T-helper 22 cell (primary cell): ENCODE measurements at regions not wholly inside any gene's neighbourhood (a gene's known extent, or its start where the extent isn't known, plus 50 kb on each side); places are given as distances from the start of the nearest gene placed in this dataset.

Experiments used
- DNase-seq: peaks from one replicate; pipeline ENCODE4 v3.0.0-alpha.2; 2020; ENCODE audit warnings: low read depth

DNA sequence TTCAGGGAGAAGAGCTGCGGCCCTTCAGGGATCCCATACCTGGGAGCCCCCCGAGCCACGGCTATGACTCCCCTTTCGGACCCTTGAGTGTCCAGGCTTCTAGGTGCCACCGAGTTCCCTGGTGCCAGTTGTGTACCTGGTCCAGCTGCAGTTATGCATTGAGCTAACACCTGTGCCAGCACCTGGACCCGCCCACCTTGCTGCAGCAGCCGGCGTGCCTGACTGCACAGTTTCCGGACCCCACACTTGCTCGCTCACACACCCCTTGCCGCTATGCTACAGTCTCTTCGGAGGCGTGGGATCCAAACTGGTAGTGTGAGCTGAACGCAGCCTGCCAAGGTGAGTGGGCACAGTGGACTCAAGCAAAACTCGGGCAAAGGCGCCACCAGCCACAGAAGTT, 284.5 kb upstream of the ROBO1 start:
- DNase-seq, result no peak

DNA sequence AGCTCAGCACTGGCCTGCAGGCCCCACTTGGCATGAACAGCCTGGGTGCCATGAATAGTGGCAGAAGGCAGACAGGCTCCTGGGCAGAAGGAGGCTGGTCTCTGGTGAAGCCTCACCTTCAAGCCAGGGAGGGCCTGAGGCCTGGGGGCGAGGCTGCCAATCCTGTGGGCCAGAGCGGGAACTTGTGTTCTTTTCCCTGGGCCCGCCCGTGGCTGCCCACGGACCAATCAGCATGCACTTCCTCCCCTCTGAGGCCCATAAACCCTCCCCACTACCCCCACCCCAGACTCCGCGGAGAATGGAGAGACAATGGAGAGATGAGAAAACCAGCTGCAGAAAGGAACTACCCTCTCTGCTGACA, 283.8 kb upstream of the ROBO1 start:
- no peak for DNase-seq

DNA sequence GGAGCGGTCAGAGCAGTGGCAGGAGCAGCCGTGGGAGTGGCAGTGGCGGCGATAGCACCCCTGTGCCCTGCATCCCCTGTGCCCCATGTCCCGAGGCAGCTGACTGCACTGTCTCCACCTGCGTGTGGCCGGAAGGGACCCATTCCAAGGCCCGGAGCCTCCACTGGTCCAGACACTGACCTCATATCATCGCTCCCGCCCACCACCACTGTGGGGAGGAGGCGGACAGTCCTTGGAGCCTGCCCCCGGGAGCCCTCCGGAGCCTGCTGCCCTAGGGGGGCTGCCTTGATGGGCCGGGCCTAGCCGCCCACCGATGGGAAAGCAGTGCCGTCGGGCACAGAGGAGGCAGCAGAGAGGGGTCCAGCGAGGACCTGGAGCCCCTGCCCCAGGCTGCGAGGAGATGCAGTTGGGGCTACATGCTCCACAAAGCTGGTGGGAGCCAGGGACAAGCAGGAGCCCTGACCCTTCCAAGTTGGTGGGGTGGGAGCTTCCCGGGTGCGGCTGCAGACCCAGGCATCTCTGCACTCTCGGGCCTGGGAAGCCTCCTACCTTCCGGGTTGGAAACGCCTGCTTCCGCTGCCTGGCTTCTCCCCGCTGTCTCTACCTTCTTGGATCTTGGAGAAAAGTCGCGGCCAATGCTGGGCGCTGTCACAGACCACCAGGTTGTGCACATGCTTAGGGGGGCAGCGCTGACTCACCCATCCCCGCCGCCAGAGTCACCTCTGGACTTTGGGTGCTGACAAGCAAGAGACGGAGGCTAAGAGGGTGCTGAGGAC, 283.2 kb upstream of the ROBO1 start:
- no peak for DNase-seq

DNA sequence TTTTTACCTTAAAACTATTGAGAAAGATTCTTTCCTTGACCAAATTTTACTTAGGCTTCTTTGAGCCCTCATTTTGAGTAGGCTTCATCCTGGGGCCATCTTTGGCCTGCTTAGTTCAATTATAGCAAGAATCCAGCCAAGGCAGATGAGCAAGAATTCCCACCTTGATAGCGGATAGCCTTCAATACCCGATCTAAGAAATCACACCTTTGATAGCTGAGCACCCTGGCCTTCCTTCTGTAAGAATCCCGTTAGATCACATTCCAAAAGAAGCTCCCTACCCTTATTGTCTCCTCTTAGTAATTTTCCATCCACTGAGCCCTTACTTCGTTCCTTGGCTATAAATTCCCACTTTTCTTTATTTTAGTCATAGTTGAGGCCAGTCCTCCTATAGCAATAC, 275.4 kb upstream of the ROBO1 start:
- no peak for DNase-seq

DNA sequence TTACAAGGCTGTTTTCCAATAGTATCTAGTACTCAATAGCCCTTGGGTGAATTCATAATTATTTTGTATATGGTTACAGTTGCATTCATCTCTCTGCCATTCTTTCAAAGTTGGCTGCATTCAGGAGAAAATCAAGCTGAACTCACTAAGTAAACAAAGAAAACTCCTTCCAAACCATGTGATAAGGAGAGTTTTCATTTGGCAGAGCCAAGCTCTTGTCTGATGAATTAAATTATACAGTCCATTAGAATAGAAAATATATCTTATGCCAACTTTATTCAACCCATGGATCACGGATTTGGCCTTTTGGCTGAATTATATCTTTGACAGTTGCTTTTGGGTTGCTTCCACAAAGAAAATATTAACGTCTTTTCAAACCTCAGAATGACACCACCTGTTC, 272.3 kb upstream of the ROBO1 start:
- DNase-seq, result no peak

DNA sequence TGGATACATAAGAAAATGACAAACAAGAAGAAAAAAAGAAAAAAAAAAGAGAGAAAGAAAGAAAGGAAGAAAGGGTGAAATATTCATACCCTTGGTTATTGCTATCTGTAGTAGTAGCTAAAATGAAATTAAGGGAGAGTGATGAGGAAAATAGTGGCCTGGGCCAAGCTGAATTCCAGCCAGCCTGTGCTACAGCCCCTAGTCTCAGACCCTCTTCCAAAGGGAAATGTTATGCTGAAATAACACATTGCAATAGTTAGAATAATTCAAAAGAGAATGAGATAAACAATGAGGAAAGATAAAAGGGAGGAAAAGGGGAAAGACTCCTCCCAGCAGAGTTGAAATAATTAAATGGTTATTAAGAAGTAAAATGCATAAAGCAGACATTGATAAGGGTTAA, 268.4 kb upstream of the ROBO1 start:
- no peak for DNase-seq

DNA sequence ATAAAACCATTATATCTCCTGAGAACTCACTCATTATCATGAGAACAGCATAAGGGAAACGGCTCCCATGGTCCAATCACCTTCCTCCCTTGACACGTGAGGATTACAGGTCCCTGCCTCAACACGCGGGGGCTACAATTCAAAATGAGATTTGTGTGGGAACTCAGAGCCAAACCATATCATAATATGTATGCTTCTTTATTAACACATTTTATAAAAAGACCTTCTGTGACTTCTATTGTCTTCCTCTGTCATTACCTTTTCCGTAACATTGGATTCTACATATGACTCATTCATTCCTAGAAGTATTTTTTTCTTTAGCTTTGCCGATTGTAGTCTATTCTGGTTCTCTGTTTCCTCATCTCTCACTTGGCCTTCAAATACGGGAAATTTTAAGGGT, 267.2 kb upstream of the ROBO1 start:
- no peak for DNase-seq

DNA sequence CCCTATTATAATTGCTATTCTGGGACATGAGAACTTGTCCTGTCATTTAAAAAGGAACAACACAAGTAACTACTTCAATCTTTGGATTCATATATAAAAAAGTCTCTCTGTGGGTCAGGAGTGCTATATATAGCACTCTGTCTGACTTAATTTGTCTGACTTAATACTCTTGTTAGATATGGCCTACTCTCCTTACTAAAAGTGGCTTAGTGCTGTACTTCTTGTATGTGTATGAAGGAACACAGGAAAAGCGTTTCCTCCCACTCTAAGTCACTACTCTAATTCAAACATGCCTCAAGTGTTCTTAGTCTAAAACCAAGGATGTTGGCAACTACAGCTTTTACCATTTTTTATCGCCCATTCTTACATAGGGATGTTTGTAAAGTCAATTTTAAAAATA, 255.2 kb upstream of the ROBO1 start:
- no peak for DNase-seq

DNA sequence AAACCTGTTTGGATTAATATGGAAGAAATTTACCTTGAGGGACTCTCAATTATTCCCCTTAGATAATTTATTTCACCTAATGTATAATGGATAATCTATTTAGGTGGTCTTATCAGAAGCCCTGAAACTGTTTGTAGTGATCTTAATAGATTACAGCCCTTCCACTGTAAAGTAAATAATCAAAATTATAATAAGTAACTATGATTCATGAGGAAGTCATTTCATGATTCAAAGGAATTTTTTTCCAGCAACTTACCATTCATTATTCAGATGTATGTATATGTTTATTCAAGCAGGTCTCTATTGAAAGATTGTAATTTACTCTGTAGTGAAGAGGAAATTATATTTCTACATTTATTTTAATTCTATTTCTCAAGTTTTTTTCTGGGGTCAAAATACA, 250.6 kb upstream of the ROBO1 start:
- DNase-seq, result no peak

DNA sequence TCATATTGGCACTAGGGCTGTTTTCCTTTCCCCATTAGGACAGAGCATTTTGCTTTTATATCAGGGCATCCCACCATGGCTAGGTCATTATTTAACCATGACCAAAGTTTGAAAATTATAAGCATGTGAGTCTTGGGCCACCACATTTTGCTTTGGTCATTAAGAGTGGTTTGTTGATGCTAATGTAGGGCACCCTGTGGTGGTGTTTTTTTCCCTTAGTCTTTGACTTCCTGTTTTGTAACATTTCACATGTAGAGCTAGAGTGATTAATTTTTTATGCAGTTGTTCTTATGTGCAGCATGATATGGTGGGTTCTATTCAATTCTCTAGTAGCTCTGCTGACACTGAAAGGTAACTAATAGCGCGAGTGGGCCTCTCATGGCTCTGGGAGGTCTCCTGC, 249.6 kb upstream of the ROBO1 start:
- no peak for DNase-seq

DNA sequence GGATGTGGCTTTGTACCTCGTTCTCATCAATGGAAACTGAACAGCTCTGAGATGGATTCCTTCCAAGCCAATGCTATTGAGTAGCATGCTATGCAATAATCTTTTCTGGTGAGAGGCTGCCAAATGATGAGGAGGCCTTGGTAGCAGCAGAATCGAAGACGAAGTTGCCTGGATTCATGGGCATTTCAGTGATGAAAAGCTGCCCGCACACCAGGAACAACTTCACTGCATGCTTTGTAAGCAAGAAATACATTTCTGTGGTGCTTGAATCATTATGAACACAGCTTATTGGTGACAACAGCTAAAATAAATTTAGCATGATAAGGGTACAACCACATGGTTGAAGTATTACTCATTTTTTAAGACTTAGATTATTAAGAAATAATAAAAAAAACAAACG, 246.8 kb upstream of the ROBO1 start:
- no peak for DNase-seq

DNA sequence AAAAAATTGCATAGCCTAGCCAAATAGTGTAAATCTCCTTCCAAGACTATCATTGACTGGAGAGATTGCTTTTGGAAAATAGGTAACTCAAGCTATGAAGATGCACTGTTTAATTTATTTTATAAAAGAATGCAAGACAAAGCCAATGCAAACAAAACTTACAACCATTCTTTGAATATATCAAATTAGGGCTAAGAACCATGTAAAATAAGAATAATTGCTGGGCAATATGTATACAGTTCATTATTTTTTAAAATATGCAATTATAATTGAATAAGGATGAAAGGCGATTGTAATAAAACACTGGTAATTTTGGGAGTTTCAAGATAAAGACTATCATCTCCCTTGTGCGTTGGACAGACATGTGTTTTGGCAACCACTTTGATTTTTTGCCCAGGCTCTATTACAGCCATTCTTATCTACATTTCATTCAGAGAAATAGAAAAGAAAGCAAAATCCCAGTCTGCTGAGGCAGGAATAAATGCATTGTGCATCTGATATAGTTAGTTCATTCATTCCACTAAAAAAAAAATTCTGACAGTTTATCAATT, 242.3 kb upstream of the ROBO1 start:
- no peak for DNase-seq

DNA sequence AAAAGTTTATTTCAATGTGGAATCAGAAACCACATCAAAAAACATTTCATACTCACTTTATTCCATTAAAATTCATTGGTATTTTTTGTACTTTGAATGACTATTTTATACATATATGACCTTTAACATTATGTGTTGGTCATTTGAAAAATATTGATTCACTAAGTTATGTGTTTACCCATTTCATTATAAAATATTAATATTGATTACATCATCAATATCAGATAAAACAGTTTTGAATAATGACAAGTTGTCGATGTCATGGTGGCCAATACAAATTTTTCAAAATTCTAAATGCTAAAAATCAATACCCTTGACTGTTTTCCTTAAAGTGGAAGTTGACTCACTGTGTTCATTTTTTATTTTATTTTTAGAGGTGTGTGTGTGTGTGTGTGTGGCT, 239.7 kb upstream of the ROBO1 start:
- no peak for DNase-seq

DNA sequence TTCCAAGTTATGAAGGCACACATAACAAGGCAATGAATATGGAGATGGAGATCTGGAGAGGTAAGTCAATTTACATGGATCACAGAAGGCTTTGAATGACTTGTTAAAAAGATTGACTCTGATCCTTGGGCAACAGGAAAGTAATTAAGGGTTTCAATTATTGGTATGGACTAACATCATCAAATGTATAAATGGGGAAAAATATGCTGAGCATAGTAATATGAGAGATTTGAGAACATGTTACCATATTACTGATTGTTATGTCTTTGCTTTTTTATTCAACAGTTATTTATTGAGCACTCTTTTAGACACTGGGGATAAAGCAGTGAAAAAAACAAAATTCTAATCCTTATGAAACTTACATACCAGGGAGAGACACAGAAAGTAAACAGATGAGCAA, 238.5 kb upstream of the ROBO1 start:
- DNase-seq, result no peak

DNA sequence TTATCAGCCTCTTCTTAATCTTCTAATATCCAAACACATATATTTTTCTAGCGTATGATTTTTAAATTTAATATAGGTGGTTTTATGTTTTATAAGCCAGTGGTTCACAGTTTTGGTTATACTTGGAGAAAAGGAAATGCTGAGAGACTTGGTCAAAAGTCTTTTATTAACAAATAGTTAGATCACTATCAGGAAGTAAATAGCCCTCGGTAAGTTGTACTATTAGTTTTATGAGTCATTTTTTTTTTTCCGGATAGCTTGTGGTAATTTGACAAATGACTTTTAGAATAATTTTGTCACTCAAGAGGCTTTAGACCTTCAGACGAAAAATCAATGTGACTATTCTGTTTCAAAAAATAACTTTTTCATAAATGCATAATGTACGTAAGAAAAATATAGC, 232.2 kb upstream of the ROBO1 start:
- no peak for DNase-seq

DNA sequence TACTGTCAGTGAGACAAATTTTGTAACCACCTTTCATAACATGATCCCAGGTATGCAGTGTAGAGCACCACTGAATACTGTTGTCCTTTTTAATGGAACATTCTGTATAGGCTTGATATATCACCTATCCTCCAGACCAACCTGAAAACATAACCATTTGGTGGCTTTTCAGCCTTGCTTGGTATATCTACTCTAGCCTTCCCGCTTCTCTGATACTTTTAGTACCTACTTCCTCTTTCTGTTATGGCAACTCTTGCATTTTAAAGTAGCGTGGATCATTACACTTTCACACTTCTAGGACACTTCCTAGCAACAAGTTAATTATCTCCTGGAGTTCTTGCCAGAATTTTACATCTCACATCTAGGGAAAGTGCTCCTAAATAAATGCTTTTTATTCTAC, 226.6 kb upstream of the ROBO1 start:
- no peak for DNase-seq

DNA sequence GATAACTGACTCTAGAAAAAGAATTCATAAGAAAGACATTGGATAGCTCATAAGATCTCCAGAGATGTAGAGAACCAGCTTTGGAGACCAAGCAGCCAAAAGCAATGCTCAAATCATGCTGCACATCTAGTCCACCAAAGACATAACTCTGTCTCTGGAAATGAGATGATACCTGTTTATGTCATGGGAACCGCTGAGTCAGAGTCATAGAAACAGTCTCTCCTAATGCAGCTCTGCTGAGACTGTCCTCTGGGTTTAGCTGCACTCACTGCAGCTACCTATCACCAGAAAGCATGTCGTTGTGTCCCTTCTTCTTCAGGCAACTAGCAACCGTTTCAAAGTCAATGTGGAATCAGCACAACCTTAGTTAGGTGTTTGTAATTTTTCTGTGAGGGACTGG, 218.5 kb upstream of the ROBO1 start:
- no peak for DNase-seq

DNA sequence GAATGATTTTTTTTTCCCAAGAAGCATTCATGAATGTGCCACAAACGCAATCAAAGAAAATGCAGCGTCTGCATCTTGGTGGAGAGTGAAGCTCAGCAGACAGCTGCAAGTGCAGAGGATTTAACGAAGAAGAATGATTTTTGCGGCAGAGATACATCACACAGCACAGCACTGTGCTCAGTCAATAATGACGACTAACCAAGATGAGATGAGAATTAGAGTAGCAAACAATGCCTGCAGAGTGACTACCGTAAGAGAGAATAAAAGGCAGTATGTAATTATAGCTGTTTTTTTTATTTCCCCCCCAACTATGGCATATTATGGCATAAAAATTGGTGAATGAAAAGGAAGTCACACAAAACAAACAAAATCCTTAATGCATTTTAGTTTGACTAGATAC, 218.0 kb upstream of the ROBO1 start:
- DNase-seq, result no peak

DNA sequence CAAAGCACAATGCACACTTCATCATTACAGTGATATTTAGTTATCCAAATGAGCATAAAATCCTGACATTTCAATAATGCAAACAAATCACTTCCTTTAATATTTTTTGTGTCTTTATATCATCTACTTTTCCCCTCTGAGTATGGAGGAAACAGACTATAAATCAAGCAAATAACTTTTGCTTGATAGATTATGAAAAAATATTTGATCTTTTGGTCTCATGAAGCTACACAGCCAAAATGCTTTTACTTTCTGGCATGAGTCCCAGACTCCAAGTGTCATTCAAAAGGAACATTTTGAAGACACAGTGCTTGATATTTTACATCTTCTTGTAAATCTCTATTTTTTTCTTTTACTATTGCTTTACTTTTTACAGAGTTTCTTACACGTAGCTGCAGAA, 215.3 kb upstream of the ROBO1 start:
- DNase-seq, result no peak

DNA sequence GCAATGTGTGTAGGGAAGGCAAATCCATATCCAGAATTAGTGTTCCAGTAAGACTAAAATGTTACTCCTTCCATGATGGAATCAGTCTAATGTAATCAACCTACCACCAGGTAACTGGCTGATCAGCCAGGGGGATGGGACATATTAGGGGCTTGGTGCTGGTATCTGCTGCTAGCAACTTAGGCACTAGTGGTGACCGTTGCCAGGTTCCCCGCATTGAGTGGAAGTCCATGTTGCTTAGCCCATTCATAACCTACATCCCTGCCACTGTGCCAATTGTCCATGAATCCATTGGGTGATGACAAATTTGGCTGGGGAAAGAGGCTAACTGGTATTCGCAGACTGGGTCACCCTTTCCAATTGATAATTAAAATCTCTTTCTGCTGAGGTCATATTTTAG, 212.2 kb upstream of the ROBO1 start:
- no peak for DNase-seq

DNA sequence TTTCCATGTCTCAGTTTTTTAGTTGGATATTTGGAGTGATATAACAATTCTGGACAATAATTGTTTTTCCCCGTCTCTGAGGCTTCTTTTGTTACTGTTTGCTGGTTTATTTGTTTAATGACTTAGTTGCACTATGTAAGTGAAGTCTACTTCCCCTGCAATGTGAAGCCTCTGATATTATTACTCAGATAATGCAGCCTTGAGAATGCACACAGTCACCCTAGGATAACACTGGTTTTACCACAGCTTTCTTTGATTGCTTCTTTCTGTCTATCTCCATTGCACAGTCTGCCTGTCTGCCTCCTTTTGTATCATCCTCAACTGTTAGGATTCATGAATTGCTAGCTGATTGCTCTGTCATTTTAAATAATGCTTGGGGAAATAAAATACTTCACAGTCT, 208.7 kb upstream of the ROBO1 start:
- no peak for DNase-seq

DNA sequence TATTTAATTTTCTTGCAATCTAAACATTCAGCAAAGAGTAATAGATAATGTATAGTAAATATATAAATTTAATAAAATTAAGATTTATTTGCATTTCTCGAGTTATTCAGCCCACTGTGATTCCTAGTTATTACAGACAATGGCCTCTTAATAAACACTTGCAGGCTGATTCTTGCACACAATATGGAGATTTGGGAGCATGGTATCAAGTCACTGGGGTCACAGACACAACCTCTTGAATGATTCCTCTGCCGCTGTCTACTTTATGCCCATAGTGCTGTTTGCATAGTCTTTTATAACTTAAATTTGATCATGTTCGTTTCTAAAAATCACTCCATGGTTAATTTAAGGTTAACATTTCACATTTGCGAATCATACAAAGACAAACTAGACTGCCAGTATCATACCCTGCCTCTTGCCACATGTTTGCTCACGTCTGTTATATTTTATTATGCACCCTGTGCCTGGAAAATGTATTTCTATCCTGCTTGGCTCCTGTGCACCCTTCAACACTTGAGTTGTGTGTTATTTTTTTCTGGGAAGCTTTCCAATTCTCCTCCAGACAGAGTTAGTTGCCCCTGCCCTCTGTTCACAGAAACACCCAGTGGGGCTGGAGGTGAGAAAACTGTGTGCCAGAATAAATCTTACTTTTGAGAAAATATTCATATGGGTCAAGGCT, 206.3 kb upstream of the ROBO1 start:
- no peak for DNase-seq

DNA sequence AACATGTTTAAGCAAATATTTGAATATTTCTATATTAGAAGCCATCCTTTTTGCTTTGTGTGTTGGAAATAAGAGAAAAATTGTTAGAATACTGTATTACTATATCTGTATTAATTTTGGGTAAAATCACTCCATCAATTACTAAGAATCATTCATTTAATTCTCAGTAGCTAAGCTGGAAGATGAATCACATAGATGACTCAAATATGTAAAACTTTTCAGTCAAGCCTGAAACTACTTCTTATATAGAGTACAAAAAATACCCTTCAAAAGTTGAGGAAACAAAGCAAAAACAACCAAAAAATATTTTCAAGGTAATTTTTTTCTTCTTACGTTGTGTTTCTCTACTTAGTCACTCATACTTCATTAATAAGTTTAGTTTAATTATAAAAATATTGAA, 205.7 kb upstream of the ROBO1 start:
- no peak for DNase-seq

DNA sequence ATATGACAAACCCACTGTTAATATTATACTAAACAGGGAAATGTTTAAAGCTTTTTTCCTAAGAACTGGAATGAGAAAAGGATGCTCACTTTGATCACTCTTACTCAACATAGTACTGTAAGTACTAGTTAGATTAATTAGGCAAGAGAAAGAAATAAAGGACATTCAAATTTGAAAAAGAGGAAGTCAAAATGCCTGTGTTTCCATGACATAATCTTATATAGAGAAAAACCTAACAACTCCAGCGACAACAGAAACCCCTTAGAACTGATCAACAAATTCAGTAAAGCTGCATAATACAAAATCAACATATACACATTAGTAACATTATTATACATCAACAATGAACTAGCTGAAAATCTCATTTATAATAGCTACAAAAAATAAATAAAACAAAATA, 200.6 kb upstream of the ROBO1 start:
- DNase-seq, result no peak
